Breast epithelium (tissue), 3 donors: ENCODE measurements at regions not wholly inside any gene's neighbourhood (a gene's known extent, or its start where the extent isn't known, plus 50 kb on each side); places are given as distances from the start of the nearest gene placed in this dataset.

Source experiments
- POLR2AphosphoS5 ChIP-seq, 3 donors: sonication (generic); formaldehyde crosslinking; IDR thresholded peaks; one replicate each; pipeline ENCODE4 v1.6.1; 2017; ENCODE audit warnings: antibody characterized with exemption in 3 of 3
- TF ChIP-seq, protein P1 (sequence below), 3 donors: fragments of 450-650 bp; IDR thresholded peaks; one replicate each; pipeline ENCODE4 v1.5.1; 2016 to 2017; ENCODE audit warnings: antibody characterized with exemption in 3 of 3, mild to moderate bottlenecking in 3 of 3, moderate library complexity in 3 of 3

- TF ChIP-seq, protein P1, sequence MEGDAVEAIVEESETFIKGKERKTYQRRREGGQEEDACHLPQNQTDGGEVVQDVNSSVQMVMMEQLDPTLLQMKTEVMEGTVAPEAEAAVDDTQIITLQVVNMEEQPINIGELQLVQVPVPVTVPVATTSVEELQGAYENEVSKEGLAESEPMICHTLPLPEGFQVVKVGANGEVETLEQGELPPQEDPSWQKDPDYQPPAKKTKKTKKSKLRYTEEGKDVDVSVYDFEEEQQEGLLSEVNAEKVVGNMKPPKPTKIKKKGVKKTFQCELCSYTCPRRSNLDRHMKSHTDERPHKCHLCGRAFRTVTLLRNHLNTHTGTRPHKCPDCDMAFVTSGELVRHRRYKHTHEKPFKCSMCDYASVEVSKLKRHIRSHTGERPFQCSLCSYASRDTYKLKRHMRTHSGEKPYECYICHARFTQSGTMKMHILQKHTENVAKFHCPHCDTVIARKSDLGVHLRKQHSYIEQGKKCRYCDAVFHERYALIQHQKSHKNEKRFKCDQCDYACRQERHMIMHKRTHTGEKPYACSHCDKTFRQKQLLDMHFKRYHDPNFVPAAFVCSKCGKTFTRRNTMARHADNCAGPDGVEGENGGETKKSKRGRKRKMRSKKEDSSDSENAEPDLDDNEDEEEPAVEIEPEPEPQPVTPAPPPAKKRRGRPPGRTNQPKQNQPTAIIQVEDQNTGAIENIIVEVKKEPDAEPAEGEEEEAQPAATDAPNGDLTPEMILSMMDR (IDR thresholded peaks at IDR 0.05), result no peak
- no peak for TF ChIP-seq POLR2AphosphoS5 (IDR thresholded peaks at IDR 0.05)
These were observed 51.0 kb downstream of the OR2B6 start for GRCh38 chr6:28008053-28008452.
